GM21717 (cell line): ENCODE measurements at regions not wholly inside any gene's neighbourhood (a gene's known extent, or its start where the extent isn't known, plus 50 kb on each side); places are given as distances from the start of the nearest gene placed in this dataset.
"Not testable (repeated sequence)": the region's sequence is repeated elsewhere in the genome, so short reads cannot be mapped to it uniquely, and the experiment has no call there.

Source experiments
- ATAC-seq: cut with Tn5 transposase; IDR thresholded peaks from one replicate; pipeline ENCODE4 v1.9.1; 2021; ENCODE audit warnings: mild to moderate bottlenecking, moderate library complexity; ENCODE audit not compliant: unreplicated experiment

- no peak for ATAC-seq
These were observed 397.0 kb downstream of the GPAT3 start for GRCh38 chr4:83932750-83933391.

- no peak for ATAC-seq
These were observed 395.9 kb downstream of the GPAT3 start for GRCh38 chr4:83931659-83932438.

GRCh38 chr4:83929550-83929949, 393.6 kb downstream of the GPAT3 start:
- ATAC-seq, result no peak

GRCh38 chr4:83926950-83927349, 391.0 kb downstream of the GPAT3 start:
- ATAC-seq, result no peak

GRCh38 chr4:83923341-83923740, 387.4 kb downstream of the GPAT3 start:
- ATAC-seq, result no peak

- no peak for ATAC-seq
These were observed 386.5 kb downstream of the GPAT3 start for GRCh38 chr4:83922402-83922801.

- ATAC-seq, result no peak
These were observed 385.2 kb downstream of the GPAT3 start for GRCh38 chr4:83921124-83921523.

- no peak for ATAC-seq
These were observed 384.5 kb downstream of the GPAT3 start for GRCh38 chr4:83920375-83920774.

GRCh38 chr4:83917572-83917971, 381.7 kb downstream of the GPAT3 start:
- no peak for ATAC-seq

- ATAC-seq, result no peak
These were observed 374.8 kb downstream of the GPAT3 start for GRCh38 chr4:83910693-83911092.

GRCh38 chr4:83906561-83906960, 370.7 kb downstream of the GPAT3 start:
- ATAC-seq, result no peak

- ATAC-seq, result no peak
These were observed 370.0 kb downstream of the GPAT3 start for GRCh38 chr4:83905952-83906351.

GRCh38 chr4:83903740-83904139, 367.8 kb downstream of the GPAT3 start:
- not testable (repeated sequence) for ATAC-seq

- no peak for ATAC-seq
These were observed 358.9 kb downstream of the GPAT3 start for GRCh38 chr4:83894831-83895230.

GRCh38 chr4:83890816-83891215, 354.9 kb downstream of the GPAT3 start:
- no peak for ATAC-seq

- no peak for ATAC-seq
These were observed 354.3 kb downstream of the GPAT3 start for GRCh38 chr4:83890231-83890630.

GRCh38 chr4:83889802-83890201, 353.9 kb downstream of the GPAT3 start:
- no peak for ATAC-seq

GRCh38 chr4:83885256-83886182, 349.6 kb downstream of the GPAT3 start:
- no peak for ATAC-seq

- no peak for ATAC-seq
These were observed 340.1 kb downstream of the GPAT3 start for GRCh38 chr4:83876047-83876446.

- ATAC-seq, result no peak
These were observed 339.5 kb downstream of the GPAT3 start for GRCh38 chr4:83875437-83875836.

GRCh38 chr4:83873996-83874395, 338.1 kb downstream of the GPAT3 start:
- ATAC-seq, result no peak
